ENCODE measurements at regions not wholly inside any gene's neighbourhood (a gene's known extent, or its start where the extent isn't known, plus 50 kb on each side); places are given as distances from the start of the nearest gene placed in this dataset.
"Not testable (repeated sequence)": the region's sequence is repeated elsewhere in the genome, so short reads cannot be mapped to it uniquely, and the experiment has no call there.

DNA sequence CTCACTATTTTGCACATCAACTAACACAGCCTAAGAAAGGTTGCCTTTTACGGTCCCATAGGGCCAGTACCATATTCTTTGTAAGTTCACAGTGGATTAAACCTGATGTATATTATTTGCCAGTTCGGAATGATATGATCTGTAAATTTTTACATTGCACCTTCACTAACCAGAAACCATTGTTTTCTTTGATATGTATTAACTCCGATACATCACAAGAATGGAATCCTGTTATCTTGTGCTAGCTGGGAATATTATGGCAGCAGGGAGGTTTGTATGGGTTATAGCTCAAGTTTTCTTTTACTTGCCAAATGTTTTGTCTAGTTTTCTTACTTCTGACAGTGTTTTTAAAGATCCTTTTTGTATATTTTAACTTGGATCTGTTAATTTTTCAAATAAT is 51.4 kb upstream of the S1PR1 start:
- DNase-seq (ENCODE audit: low read depth) = no peak

GRCh38 chr1:101183388-101183699 is 53.5 kb upstream of the S1PR1 start:
- no peak for DNase-seq (ENCODE audit: low read depth)

DNA sequence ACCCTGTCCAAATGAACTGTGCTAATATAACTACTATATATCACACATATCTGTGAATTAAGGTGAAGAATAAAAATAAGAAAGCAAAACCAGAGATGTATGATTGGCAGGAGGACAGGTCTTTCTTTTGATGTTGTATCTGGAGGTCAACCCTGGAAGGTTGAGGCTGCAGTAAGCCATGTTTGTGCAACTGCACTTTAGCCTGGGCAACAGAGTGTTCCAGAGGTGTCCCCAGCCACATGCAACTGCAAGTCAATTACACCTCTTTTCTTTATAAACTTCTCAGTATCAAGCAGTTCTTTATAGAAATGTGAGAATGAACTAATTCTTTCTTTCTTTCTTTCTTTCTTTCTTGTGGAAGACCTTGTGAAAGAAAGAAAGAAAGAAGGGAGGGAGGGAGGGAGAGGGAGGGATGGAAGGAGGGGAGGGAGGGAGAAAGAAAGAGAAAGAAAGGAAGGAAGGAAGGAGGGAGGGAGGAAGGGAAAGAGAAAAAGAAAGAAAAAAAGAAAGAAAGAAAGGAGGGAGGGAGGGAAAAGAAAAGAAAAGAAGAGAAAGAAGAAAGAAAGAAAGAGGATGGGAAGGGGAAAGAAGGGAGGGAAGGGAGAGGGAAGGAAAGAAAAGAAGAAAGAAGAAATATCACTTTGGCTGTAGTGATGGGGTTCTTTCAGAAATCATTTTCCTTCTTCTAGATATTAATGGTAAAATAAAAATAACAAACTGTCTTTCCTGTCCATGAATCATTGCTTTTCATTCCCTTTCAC is 54.0 kb upstream of the S1PR1 start:
- DNase-seq (ENCODE audit: low read depth) = no peak

DNA sequence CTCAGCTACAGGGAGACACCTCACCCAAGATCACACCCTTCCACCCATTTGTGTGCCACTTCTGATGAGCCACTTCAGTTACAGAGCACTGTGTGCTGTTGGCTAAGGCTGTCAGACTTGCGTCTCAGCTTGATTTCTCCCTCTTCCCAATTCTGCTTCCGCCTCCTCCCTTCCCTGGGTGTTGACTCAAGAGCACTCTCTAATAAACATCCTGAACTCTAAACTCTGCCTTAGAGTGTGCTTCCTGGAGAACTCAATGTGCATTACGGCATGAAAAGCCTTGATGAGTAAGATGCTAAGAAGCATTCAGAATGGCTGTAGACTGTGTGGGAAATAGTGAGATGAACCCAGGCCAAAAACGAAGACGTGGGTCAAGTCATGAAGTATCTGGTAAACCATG is 54.9 kb upstream of the S1PR1 start:
- no peak for DNase-seq (ENCODE audit: low read depth)

- peak; percentile 35 for DNase-seq (ENCODE audit: low read depth)
Measured at GRCh38 chr1:101178688-101179491, 57.9 kb upstream of the S1PR1 start.

DNA sequence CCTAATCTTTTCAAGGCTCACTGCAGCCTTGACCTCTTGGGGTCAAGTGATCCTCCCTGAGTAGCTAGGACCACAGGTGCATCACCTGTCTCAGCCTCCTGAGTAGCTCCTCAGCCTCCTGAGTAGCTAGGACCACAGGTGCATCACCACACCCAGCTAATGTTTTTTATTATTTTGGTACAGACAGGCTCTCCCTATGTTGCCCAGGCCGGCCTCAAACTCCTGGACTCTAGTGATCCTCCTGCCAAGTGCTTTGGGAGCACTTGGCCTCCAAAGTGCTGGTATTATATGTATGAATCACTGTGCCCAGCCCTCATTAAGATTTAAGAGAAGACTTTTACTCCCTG is 58.5 kb upstream of the S1PR1 start:
- DNase-seq (ENCODE audit: low read depth) = no peak

- DNase-seq (ENCODE audit: low read depth) = no peak
Measured at GRCh38 chr1:101175886-101176285, 60.9 kb upstream of the S1PR1 start.

- DNase-seq (ENCODE audit: low read depth) = no peak
Measured at GRCh38 chr1:101175466-101175865, 61.4 kb upstream of the S1PR1 start.

GRCh38 chr1:101174722-101175121 is 62.1 kb upstream of the S1PR1 start:
- DNase-seq (ENCODE audit: low read depth) = no peak

DNA sequence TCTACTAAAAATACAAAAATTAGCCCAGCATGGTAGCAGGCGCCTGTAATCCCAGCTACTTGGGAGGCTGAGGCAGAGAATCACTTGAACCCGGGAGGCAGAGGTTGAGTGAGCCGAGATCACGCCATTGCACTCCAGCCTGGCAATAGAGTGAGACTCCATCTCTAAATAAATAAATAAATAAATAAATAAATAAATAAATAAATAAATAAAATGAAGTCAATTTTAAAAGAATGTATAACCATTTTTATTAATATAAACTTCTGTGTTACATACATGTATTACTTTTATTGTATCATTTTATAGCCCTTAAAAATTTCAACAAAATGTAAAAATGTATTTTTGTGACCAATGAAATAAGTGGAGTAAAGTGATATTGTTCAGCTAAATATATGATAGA is 62.5 kb upstream of the S1PR1 start:
- DNase-seq (ENCODE audit: low read depth) = not testable (repeated sequence)

DNA sequence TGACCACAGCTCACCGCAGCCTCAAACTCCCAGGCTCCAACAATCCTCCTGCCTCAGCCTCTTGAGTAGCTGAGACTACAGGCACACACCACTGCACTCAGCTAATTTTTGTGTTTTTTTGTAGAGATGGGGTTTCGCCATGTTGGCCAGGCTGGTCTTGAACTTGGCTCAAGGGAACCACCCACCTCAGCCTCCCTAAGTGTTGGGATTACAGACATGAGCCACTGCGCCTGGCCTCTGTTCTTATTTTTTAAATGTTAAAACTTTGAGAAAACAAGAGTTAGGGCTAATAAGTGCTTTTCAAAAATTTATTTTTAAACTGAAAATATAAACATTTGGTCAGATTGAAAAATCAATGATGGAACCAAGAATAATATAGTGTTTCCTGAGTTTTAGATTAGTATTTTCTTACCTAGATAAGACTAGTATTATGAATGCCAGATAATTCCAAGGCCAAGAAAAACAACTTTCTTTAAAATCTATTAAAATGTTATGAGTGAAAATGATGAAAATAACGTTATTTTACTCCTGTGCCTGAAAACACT is 66.2 kb upstream of the S1PR1 start:
- no peak for DNase-seq (ENCODE audit: low read depth)

DNA sequence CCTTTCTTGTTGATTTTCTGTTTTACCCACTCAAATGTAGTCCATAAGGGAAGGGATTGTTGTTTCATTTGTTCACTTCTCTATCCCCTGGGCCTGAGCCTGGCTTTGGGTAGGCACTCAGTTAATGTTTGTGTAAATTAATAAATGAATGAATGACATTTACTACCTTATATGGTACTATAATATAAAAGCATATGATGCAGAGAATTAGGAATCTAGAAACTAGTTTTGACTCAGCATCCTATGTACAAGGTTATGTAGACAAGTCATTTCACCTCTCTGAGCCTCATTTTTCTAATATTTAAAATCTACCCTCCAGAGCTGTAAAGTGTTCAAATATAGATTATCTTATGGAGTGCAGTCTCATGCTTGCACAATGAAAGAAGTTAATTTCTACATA is 68.9 kb upstream of the S1PR1 start:
- no peak for DNase-seq (ENCODE audit: low read depth)

GRCh38 chr1:101166583-101167120 is 70.2 kb upstream of the S1PR1 start:
- no peak for DNase-seq (ENCODE audit: low read depth)

DNA sequence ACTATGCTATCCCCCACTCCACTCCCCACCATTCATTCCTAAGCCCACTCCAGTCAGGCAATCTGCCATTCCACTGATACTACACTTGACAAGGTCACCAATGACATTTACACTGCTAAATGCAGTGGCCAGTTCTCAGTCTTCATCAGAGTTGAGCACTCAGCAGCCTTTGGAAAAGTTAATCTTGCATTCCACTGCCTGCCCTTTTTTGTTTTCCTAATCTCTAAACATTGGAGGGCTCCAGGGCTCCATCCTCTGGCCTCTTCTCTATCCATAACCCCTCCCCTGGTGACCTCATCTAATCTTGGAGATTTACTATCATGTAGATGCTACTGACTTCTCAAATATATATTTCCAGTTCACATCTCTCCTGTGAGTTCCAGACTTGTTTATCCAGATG is 70.9 kb upstream of the S1PR1 start:
- no peak for DNase-seq (ENCODE audit: low read depth)

GRCh38 chr1:101165532-101165931 is 71.3 kb upstream of the S1PR1 start:
- DNase-seq (ENCODE audit: low read depth) = no peak

DNA sequence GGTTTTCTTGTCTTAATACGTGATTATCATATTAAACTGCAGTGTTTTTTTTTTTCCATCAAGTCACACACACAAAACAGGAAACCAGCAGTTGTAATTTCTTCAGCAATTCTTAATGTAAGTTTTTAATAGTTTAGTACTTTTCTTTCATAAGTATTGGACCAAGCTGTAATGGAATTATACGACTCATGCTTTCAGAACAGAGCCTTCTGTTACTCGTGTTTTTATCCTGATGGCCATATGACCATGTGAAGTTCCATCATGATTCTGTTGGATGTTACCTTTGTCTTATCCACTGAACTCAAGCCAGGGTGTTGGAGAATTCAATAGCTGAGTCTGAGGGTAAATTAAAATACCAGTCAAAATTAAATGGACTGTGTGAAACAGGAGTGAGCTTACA is 72.0 kb upstream of the S1PR1 start:
- no peak for DNase-seq (ENCODE audit: low read depth)

DNA sequence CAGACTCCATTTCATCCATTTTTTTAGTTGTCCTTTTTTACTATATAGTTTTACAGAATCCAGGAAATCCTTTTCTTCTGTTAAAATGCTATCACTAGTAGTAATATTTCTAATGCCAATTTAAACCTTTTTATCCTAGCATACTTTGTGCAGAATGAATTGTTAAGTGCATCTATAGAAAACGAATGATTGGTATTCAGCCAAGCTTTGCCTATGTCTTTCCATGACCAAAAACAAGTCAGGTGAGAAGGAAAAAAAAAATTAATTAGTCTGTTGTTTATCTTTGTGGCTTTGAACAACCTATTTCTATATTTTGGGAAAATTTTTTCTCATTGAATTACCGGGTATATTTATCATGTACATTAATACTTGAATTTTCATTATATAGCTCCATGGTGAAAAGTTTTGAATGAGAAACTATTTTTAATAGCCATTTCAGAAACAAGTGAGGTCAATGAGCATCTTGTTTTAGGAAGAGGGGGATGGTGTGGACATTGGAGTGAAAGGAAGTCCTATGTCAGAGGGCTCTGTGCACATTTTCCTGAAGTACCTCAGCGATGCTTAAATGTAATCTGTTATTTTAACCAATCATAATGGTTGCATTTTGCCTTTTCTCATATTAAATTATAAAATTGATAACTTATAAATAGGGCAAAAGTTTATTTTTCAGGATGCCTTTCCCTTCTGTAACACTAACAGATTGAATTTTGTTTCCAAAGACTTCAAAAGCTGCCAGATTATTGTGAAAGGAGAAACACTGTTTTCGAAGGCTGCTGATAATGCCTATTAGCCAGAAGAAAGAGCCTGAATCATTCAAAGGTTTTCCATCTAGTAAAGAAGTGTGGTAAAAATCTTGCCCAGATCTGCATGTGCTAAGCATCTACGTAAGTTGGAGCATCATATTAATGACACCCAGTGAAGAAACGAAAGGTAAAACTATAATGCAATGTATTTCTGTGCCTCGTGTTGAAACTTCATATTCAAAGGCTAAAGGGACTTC is 73.8 kb upstream of the S1PR1 start:
- no peak for DNase-seq (ENCODE audit: low read depth)

GRCh38 chr1:101162300-101162699 is 74.5 kb upstream of the S1PR1 start:
- no peak for DNase-seq (ENCODE audit: low read depth)

DNA sequence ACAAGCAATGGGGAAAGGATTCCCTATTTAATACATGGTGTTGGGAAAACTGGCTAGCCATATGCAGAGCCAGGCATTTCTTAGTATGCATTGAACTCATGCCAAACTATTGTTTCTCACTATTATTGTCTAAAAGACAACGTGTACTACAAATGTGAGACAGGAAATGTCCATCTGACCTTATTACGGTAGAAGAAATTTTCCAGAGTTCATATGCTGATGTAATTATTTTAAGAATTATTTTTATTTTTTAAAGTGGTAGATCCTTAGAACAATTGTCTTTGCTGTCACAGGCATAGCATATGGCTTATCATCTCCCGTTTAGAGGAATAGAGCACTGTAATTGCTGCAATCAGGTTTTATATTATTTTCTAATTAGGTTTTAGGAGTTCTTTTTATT is 75.2 kb upstream of the S1PR1 start:
- no peak for DNase-seq (ENCODE audit: low read depth)

DNA sequence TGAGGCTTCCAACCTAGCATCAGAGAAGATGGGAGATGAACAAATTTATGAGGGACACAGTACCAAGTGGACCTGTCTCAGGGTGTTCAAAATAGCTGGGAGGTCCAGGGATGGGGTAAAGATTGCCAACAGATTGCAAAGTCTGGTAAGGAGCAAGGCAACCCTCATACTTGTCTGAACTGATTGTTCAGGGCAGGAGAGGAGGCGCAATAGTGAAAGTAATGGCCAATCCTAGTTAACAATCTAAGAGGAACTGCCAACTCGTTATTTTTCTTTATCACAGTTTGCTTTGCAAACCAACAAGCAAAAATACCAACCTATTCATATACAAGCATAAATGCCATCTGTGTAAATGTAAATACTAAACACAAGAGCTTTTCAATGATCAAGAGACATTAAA is 78.4 kb upstream of the S1PR1 start:
- no peak for DNase-seq (ENCODE audit: low read depth)

- DNase-seq (ENCODE audit: low read depth) = no peak
Measured at GRCh38 chr1:101154547-101154946, 82.3 kb upstream of the S1PR1 start.

- DNase-seq (ENCODE audit: low read depth) = no peak
Measured at GRCh38 chr1:101153692-101154091, 83.1 kb upstream of the S1PR1 start.
